ENCODE measurements at regions not wholly inside any gene's neighbourhood (a gene's known extent, or its start where the extent isn't known, plus 50 kb on each side); places are given as distances from the start of the nearest gene placed in this dataset.

DNA sequence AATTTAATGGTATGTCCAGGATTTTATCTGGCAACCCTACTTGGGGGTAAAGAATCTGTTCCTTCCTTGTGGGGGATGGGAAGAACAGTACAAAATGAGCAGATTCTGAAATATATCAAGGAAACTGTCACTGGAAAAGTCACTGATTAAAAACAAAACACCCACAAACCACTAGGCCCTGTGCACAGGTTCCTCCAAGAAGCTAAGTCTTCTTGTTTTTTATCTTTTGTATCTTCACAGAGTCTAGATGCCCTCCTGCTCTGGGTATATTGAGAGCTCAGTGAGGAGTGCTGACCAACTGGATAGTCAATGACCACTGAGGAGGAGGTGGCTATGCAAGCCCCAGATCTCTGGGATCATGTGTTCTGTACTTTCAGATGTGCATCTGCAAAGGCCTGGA lies 86.8 kb upstream of the ANKRD1 start:
- TF ChIP-seq, protein P1, sequence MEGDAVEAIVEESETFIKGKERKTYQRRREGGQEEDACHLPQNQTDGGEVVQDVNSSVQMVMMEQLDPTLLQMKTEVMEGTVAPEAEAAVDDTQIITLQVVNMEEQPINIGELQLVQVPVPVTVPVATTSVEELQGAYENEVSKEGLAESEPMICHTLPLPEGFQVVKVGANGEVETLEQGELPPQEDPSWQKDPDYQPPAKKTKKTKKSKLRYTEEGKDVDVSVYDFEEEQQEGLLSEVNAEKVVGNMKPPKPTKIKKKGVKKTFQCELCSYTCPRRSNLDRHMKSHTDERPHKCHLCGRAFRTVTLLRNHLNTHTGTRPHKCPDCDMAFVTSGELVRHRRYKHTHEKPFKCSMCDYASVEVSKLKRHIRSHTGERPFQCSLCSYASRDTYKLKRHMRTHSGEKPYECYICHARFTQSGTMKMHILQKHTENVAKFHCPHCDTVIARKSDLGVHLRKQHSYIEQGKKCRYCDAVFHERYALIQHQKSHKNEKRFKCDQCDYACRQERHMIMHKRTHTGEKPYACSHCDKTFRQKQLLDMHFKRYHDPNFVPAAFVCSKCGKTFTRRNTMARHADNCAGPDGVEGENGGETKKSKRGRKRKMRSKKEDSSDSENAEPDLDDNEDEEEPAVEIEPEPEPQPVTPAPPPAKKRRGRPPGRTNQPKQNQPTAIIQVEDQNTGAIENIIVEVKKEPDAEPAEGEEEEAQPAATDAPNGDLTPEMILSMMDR (IDR thresholded peaks at IDR 0.05; ENCODE audit: poor library complexity) = no peak
- no peak for TF ChIP-seq EZH2 (IDR thresholded peaks at IDR 0.05; ENCODE audit: borderline replicate concordance)
- TF ChIP-seq EZH2phosphoT487 (IDR thresholded peaks at IDR 0.05; ENCODE audit: low read depth, severe bottlenecking, unreplicated experiment) = no peak

Measured in hepatocyte (in vitro differentiated cells).